Stimulated activated CD8-positive, alpha-beta memory T cell treated with anti-CD3 and anti-CD28 coated beads, Interleukin-4, amount 100 ng/mL, for 4 hours (primary cell): ENCODE measurements at regions not wholly inside any gene's neighbourhood (a gene's known extent, or its start where the extent isn't known, plus 50 kb on each side); places are given as distances from the start of the nearest gene placed in this dataset.
"Not testable (repeated sequence)": the region's sequence is repeated elsewhere in the genome, so short reads cannot be mapped to it uniquely, and the experiment has no call there.

Source experiments
- DNase-seq, 2 donors: peaks; one replicate each; pipeline ENCODE4 v3.0.0-alpha.2; 2020; ENCODE audit warnings: low read depth in 2 of 2, low spot score in 1 of 2

DNA sequence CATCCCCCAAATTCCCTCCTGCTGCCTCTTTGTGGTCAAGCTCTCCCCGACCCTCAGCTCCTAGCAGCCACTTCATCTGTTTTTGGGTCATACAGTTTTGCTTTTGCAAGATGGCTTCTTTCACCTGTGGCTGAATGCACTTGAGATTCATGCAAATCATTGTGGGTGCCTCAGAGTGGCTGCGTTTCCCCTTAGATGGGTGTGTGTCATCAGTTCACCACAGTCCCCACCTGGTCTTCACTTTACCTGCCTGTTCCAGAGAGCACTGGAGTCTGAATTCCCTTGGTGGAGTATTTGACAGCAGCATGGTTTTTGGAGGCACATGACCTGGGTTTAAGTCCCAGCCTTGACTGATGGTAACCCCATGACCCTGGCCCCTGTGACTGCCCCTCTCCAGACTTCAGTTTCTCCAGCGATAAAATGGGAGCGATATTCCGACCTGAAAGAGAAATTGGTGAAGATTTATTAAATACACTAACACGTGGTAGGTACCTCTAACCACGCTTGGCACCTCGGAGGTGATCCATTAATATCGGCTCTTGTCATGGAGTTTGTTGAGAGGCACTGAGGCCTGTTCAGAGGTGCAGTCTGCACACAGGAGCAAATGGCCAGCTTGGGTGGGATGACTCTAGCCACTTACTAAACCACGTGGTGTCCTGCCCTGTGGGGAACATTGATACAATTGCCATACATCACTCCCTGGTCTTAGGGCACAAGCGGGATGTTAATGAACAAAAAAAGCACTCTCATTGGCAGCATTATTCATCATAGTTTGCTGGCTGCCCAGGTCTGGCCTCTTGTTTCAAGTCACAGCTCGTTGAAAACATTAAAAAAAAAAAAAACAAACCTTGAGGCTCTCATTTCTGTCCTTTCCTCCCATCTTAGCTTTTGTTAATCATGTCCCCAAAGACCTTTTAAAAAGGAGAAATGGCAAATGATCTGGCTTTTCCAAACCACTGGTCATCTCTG lies 167.2 kb upstream of the KCNG1 start:
- no peak for DNase-seq

DNA sequence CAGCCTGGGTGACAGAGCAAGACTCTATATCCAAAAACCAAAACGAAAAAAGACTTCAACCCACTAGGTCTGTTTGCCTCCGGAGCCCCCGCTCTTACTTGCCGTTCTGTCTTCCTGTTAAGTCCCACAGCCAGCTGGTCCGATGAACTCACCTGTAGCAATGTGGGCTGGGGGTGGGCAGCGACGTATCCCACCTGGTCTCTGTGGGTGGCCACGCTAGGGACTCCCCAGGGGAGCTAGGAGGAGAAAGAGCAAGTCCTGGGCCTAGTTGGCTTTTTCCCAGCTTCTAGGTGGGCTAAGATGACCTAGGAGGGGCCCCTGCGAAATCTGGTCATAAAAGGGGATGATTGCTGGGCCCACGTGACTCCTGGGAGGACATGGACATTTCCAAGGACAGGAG lies 166.0 kb upstream of the KCNG1 start:
- no peak for DNase-seq

DNA sequence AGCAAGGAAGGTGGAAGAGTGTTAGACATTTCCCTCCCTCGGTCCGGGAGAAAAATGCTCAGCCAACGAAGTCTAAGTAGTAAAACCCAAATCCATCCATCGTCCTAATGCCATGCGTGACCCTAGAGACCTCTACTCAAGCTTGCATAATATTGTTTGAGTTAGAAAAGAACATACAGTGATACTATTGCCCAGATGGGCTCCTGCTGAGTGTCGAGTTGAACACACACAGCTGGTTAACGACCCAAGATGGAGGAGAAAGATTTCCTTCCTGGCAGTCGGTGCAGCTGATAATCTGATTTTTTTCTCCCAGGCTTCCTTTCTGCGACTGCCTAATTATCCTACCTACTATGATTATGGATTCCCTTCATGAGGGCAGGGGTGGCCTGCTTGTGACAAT lies 164.4 kb upstream of the KCNG1 start:
- no peak for DNase-seq

DNA sequence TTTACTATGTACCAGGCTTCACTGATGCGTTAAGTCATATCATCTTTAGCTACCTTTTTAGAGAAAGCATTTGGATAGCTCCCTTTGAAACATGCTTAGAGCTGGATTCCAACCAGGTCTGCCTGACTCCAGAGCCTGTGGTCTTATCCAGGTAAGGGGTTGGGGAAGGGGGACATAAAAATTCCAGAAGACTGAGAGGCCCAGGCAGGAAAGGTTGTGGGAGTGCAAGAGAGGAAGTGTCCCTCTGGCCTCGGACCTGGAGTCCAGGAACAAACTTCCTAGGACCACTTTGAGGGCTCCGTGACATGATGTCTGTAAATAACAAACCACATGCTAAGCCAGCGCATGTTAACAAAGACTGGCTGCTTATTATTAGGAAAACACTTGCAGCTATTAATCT lies 163.0 kb upstream of the KCNG1 start:
- no peak for DNase-seq

DNA sequence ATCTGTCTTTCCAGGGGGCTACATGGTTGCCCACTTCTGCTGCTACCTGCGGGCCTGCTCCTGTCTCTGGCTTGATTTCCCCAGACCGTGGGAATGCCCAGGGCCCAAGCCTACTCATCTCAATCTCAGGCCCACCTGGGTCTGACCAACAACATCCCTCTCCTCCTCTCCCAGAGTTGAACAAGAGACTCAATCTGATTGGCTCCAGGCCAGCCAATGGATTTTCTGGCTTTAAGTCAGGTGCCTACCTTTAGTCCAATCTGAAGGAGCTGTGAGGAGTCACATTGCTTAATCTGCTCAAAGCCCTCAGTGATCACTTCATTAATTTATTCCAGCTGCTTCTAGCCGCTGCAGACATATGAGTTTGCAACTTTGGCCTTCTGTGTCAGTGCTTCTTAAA lies 162.4 kb upstream of the KCNG1 start:
- DNase-seq, result no peak

DNA sequence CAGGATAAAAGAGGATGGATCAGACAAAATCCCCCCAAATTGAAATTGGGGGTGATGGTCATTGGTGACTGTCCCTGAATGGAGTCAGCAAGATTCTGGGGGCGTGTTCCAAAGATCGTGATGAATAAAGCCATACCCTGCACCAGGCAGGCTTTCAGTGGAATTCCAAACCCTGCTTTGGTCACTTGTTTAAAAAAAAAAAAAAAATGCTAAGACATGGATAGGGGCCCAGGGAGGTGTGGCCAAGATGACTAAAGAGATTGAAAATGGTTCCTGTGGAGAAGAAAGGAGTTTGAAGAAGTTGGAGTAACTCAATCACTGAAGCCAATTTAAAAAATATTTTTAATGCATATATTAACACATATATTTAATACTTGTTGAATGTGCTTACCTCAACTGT lies 161.4 kb upstream of the KCNG1 start:
- no peak for DNase-seq

DNA sequence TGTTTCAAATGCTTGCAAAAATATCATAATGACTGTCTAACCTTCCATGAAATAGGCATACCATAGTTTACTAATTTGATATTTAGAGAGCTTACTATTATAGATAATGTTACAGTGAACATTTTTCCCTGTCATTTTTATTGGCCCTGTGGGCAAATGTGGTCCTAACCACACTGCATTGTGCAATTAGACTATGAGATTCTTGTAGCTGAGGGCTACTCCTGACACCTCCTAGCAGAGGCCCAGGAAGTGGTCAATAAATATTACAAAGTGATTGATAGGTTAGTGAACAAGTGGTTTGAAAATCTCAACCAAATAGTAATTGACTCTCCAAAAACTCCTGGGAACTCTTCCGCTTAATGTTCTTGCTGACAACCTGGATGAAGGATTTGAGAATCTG lies 160.5 kb upstream of the KCNG1 start:
- no peak for DNase-seq

DNA sequence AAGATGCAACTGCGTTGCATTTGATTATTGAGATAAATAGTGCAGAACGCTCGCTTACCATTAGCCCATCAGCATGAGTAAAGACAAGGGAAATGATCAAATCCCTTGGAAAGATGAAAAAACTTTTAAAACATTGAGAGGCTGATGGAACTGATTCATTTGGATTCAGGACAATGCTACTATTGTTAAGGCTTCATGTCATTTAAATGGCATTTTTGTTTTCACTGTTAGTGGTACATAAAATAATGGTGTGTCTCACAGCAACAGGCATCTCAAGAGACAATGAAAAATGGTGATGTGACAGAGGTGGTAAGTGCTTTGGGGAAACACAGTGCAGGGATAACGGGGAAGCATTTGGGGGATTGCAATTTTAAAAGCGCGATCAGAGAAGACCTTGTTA lies 159.7 kb upstream of the KCNG1 start:
- DNase-seq, result no peak

DNA sequence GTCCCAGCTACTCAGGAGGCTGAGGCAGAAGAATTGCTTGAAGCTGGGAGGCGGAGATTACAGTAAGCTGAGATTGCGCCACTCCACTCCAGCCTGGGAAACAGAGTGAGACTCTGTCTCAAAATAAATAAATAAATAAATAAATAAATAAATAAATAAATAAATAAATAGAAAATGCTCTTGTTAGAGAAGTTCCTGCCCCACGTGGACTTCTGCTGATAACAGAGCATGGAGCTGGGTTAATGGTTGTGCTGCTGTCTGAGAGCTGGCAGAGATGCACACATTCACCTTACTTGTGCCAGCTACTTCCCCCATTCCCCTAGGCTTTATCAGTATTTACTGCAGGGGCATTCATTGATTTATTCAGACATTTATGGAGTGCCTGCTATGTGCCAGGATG lies 155.2 kb upstream of the KCNG1 start:
- no peak for DNase-seq

DNA sequence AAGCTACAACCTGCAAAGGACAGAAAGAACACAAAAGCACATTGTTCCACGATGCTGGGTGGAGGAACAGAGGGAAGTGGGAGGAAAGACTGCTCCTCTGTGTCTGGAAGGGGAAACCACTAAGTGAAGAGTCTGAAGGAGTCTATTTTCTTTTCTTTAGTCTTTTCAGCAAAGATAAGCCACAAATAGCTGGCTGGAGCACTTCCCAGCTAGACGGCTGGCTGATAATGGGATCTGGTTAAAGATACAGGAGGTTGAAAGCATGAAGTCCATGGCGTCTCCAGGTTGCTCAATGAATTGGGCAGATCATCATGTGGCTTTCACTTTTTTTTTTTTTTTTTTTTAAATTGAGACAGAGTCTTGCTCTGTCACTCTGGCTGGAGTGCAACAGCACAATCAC lies 154.0 kb upstream of the KCNG1 start:
- DNase-seq, result no peak

DNA sequence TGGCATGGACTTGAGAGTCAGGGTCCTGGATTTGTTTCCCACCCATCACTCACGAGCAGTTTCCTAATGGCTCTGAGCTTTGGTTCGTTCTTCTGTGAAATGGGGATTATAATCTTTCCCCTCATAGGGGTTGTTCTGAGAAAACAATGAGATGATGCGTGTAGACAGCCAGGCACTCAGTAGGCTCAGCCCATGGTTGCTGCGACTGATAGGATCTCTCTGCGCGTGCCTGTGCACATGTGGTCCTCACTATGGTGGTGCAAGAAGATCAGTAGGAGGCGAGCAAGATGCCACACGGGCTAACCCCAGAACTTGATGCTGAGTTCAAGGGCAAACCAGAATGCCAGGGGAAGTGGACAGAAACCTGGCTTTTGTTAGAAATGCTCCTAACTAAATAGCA lies 153.5 kb upstream of the KCNG1 start:
- DNase-seq, result no peak

DNA sequence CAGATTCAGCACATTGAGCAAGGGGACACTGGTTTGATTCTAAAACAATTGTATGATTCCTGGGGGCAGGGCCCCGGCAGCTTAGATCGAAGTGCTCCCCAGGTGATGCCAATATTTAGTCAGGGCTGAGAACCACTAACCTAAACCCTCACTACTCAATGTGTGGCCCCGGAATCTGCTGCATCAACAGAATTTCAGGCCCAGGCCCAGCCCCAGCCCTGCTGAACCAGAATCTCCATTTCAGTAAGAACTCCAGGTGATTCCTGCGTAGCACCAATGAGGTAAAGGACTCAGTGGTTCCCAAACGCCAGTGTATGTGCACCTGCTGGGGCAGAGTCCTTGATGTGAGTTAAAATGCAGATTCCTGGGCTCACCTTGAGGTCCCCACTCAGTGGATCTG lies 152.8 kb upstream of the KCNG1 start:
- no peak for DNase-seq

DNA sequence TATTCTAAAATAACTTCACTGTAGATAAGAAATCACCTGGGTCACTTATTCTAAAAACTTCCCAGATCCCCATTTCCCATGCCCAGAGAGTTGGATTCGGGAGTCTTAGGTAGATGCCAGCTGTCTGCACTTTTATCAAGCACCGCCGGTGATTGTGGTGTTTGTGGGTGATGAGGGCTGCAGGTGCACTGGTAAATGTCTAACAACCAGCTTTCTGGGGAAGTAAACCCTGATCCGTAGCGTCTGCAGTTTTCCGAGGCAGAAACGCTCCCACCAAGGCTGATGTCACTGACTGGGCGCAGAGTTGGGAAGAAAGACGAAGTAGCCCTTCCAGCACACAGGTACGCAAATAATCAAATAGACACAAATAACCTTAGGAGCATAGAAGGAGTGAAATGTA lies 152.2 kb upstream of the KCNG1 start:
- DNase-seq, result no peak

DNA sequence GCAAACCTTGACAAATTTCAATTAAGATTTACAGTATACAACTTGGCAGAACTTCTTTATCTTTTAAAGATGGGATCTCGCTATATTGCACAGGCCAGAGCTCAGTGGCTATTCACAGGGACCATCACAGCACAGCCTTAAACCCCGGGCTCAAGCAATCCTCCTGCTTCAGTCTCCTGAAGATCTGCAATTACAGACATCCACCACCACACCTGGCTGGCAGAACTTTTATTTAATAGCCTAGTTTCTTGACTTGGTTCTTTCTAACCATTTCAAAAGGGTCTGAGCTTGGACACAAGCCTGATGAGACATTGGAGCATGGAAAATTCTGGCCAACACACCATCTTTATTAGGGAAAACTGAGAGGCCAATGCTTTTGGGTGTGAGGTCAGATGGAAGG lies 151.6 kb upstream of the KCNG1 start:
- no peak for DNase-seq

DNA sequence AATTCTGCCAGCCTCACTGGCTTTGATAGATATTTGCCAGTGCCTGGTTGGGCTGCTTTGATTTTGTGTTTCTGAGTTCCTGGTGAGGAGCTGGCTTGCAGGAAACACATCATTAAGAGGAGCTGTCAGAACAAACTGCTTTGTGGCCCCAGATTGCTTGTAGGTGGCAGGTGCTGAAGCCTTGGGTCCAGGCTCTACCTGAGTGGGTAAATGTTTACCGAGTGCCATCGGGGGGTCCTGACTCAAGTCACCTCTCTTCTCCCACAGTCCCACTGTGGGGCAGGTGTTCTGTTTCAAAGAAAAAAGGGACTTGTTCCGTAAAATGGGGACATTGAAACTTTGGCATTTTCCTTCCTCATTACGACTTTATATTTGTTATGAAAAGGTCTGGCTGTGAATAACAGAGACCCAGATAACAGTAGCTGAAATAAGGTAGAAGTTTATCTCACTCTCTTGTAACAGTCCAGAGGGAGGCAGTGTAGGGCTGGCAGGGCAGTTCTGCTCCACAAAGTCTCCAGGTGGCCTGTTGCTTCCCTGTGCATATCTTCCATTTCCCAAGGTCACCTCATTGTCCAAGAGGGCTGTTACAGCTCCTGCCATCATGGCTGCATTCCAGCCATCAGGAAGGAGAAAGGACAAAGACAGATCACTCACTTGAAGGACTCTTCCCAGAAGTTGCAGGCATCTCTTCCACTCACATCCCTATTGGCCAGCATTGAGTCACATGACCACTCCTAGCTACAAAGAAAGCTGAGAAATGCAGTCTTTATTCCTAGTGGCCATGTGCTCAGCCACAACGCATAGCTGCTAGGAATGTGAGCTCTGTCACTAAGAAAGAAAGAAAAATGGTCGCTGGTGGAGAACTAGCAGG lies 149.9 kb upstream of the KCNG1 start:
- no peak for DNase-seq

DNA sequence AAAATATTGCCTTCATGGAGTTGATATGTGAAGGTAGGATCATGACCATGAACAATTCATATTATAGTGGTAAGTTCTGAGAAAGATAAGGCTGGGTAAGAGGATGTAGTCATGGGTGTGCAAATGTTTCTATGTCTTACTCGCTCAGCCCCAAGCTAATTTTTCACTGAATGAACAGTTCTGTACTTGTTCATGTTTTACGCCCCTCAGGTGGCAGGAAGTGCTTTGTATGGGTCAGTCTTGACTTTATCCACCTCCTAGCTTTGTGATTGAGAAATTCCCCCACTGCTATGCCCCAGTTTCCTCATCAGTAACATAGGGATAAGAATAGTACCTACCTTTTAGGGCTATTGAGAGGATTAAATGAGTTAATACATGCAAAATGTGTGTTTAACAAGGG lies 148.2 kb upstream of the KCNG1 start:
- no peak for DNase-seq

DNA sequence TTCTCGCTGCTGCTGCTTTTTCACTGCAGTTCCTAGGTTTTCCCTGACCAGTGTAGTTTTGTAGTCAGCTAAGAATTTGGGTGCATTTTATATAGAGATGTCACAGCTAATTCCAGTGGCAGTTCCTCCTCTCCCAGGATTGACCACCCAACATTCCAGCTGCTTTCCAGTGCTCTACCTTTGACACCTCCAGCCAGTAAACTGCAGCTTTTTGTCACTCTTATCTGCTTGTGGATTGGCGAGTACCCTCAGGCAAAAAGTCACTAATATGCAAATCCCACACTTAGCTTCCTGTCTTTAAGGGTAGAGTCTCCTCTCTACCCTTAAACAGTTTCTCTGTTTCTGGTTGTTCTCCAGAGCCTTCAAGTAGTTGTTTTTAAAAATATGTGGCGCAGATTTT lies 146.9 kb upstream of the KCNG1 start:
- DNase-seq, result no peak

DNA sequence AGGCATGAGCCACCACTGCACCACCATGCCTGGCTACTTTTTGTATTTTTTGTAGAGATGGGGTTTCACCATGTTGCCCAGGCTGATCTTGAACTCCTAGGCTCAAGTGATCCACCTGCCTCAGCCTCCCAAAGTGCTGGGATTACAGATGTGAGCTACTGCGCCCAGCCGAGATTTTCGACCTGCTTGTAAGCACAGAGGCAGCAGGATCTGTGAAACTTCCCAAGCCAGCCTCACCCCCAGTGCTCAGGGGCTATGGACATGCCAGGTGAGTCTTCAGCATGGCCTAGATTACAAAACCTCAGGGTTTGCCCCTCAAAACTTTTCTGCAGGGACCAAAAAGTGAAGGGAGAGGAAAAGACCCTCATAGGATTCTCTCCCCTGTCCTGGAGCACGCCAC lies 145.0 kb upstream of the KCNG1 start:
- not testable (repeated sequence) for DNase-seq

DNA sequence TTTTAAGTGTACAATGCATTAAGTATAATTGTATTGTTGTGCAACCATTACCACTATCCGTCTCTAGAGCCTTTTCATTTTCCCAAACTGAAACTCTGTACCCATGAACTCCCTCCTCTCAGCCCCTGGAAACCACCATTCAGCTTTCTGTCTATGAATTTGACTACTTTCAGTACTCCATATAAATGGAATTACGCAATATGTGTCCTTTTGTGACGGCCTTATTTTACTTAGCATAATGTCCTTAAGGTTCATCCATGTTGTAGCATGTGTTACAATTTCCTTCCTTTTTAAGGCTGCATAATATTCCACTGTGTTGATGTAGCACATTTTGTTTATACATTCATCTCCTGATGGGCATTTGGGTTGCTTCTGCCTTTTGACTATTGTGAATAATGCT lies 143.6 kb upstream of the KCNG1 start:
- no peak for DNase-seq

DNA sequence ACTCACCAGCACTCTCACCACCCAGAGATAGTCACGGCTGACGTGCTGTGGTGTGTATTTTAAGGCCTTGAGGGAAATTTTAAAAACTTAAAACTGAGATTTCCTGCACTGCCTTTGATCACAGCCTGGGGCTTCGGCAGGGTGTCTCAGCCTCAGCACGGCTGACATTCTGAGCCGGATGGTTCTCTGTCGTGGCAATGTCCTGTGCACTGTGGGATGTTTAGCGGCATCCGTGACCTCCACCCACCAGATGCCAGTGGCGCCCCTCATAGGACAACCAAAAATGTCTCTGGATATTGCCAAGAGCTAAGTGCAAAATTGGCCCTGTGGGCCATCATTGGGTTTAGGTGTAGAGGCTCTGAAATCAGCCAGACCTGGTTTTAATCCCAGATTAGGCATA lies 142.2 kb upstream of the KCNG1 start:
- no peak for DNase-seq

DNA sequence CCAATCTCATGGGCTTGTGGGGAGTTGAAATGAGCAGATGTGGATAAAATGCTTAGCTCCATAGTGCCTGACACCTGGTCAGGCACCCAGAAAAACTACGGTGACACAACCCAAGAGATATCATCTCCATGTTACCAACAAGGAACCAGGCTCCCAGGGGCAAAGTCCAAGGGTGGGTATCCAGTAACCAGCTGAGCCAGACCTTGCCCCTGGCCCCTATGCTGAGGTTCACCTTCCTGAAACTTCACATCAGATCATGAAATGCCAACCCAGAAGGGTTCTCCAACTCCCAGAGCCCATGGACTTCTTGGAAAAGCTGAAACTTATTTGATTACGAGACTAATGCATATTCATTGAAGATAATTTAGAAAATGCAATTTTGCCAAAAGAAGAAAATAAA lies 141.8 kb upstream of the KCNG1 start:
- DNase-seq, result no peak

DNA sequence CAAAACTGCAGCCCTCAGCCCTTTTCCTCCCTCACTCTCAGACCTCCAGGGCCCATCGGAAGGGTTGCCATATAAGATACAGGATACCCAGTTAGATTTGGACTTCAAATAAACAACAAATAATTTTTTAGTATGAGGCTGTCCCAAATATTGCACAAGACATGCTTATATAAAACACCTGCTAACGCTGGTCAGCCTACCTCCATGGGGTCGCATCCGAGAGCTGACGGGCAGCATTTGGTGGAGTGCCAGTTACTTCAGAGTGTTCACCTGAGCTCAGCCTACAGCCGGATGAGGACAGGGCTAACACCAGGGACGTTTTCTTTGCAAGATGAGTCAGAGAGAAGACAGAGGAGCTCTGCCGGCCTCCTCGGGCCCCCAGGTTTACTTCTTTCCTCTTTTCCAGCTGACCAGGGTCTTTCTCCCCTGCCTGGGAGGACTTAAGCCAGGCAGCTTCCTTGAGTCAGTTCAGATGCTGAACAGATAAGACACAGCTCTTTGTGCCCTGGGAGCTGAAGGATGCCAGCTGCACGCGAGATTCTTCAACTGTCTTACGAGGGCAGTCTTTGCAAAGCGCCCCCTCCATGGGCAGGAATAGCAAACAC lies 141.2 kb upstream of the KCNG1 start:
- DNase-seq, result no peak
